ENCODE measurements at regions not wholly inside any gene's neighbourhood (a gene's known extent, or its start where the extent isn't known, plus 50 kb on each side); places are given as distances from the start of the nearest gene placed in this dataset.

- peaks cover 10% of the 10 kb centered on the region; the same call in 1 of the 2 replicates for H3K4me1 ChIP-seq (ENCODE audit: low read length)
- H3K36me3 ChIP-seq (replicated peaks; ENCODE audit: insufficient read depth, low read length), result no peaks in the 10 kb centered on the region
- no peak for DNase-seq
- H3K27ac ChIP-seq (ENCODE audit: low read length), result no peak overlapping the region
- no peaks in the 10 kb centered on the region for H3F3A ChIP-seq (ENCODE audit: insufficient read depth, low read length)
- no peak overlapping the region for H3K4me3 ChIP-seq (ENCODE audit: low read length)
- H3K79me2 ChIP-seq (ENCODE audit: low read length), result no peaks in the 10 kb centered on the region
- no peak overlapping the region for H2AFZ ChIP-seq (ENCODE audit: low read length)
- no peak overlapping the region for H3K4me2 ChIP-seq (ENCODE audit: low read depth, low read length)
- H3K9me3 ChIP-seq (replicated peaks; ENCODE audit: insufficient read depth, low read length), result no peaks in the 10 kb centered on the region
- H4K20me1 ChIP-seq (ENCODE audit: insufficient read depth, low read length), result no peaks in the 10 kb centered on the region
- no peaks in the 10 kb centered on the region for H3K9me2 ChIP-seq (replicated peaks; ENCODE audit: insufficient read depth, low read length)
- no peak overlapping the region for H3K9ac ChIP-seq (ENCODE audit: low read length)
- H3K27me3 ChIP-seq (replicated peaks; ENCODE audit: insufficient read depth, low read length), result no peaks in the 10 kb centered on the region
- TF ChIP-seq EZH2 (optimal IDR thresholded peaks at IDR 0.05; ENCODE audit: low read depth, low read length) (no peak), EZH2phosphoT487 (IDR thresholded peaks at IDR 0.05; ENCODE audit: low read length) (no peak), CTCF (IDR thresholded peaks at IDR 0.05; ENCODE audit: low read length) (no peak)
Measured at GRCh38 chr4:163660636-163661035, 166.1 kb downstream of the TMA16 start.

GRCh38 chr4:163662768-163663167, 168.3 kb downstream of the TMA16 start:
- Histone ChIP-seq H3K9me3 (replicated peaks; ENCODE audit: insufficient read depth, low read length) (no peaks in the 10 kb centered on the region), H3K4me1 (ENCODE audit: low read length) (peaks cover 16% of the 10 kb centered on the region; the same call in 1 of the 2 replicates), H3K9me2 (replicated peaks; ENCODE audit: insufficient read depth, low read length) (no peaks in the 10 kb centered on the region), H3K79me2 (ENCODE audit: low read length) (no peaks in the 10 kb centered on the region), H3K27ac (ENCODE audit: low read length) (no peak overlapping the region), H3K4me2 (ENCODE audit: low read depth, low read length) (no peak overlapping the region), H4K20me1 (ENCODE audit: insufficient read depth, low read length) (no peaks in the 10 kb centered on the region), H3K4me3 (ENCODE audit: low read length) (no peak overlapping the region), H2AFZ (ENCODE audit: low read length) (no peak overlapping the region), H3K27me3 (replicated peaks; ENCODE audit: insufficient read depth, low read length) (no peaks in the 10 kb centered on the region), H3K36me3 (replicated peaks; ENCODE audit: insufficient read depth, low read length) (no peaks in the 10 kb centered on the region), H3F3A (ENCODE audit: insufficient read depth, low read length) (no peaks in the 10 kb centered on the region), H3K9ac (ENCODE audit: low read length) (no peak overlapping the region)
- TF ChIP-seq EZH2phosphoT487 (IDR thresholded peaks at IDR 0.05; ENCODE audit: low read length) (no peak), EZH2 (optimal IDR thresholded peaks at IDR 0.05; ENCODE audit: low read depth, low read length) (no peak), CTCF (IDR thresholded peaks at IDR 0.05; ENCODE audit: low read length) (no peak)
- DNase-seq, result peak; percentile 26

- no peaks in the 10 kb centered on the region for H3K27me3 ChIP-seq (replicated peaks; ENCODE audit: insufficient read depth, low read length)
- H3K9ac ChIP-seq (ENCODE audit: low read length), result no peak overlapping the region
- no peak overlapping the region for H3K4me3 ChIP-seq (ENCODE audit: low read length)
- no peaks in the 10 kb centered on the region for H3K36me3 ChIP-seq (replicated peaks; ENCODE audit: insufficient read depth, low read length)
- TF ChIP-seq CTCF (IDR thresholded peaks at IDR 0.05; ENCODE audit: low read length), result no peak
- no peak for TF ChIP-seq EZH2 (optimal IDR thresholded peaks at IDR 0.05; ENCODE audit: low read depth, low read length)
- TF ChIP-seq EZH2phosphoT487 (IDR thresholded peaks at IDR 0.05; ENCODE audit: low read length), result no peak
- no peak overlapping the region for H3K27ac ChIP-seq (ENCODE audit: low read length)
- H3K9me2 ChIP-seq (replicated peaks; ENCODE audit: insufficient read depth, low read length), result no peaks in the 10 kb centered on the region
- no peak overlapping the region for H2AFZ ChIP-seq (ENCODE audit: low read length)
- H4K20me1 ChIP-seq (ENCODE audit: insufficient read depth, low read length), result no peaks in the 10 kb centered on the region
- no peak overlapping the region for H3K4me2 ChIP-seq (ENCODE audit: low read depth, low read length)
- H3K4me1 ChIP-seq (ENCODE audit: low read length), result peaks cover 16% of the 10 kb centered on the region; the same call in 1 of the 2 replicates
- no peaks in the 10 kb centered on the region for H3K9me3 ChIP-seq (replicated peaks; ENCODE audit: insufficient read depth, low read length)
- no peaks in the 10 kb centered on the region for H3K79me2 ChIP-seq (ENCODE audit: low read length)
- peak; percentile 29 for DNase-seq
- H3F3A ChIP-seq (ENCODE audit: insufficient read depth, low read length), result no peaks in the 10 kb centered on the region
Measured at GRCh38 chr4:163663454-163664225, 169.2 kb downstream of the TMA16 start.
